Gastrocnemius medialis (tissue), 4 donors: ENCODE measurements at regions not wholly inside any gene's neighbourhood (a gene's known extent, or its start where the extent isn't known, plus 50 kb on each side); places are given as distances from the start of the nearest gene placed in this dataset.

Source experiments
- ATAC-seq, 2 donors: fragments of 150-250 bp; one replicate each; pipeline ENCODE4 v1.9.1; 2016
- DNase-seq, 2 donors: peaks; one replicate each; pipeline ENCODE4 v3.0.0-alpha.2; 2019
- H3K27ac ChIP-seq, 4 donors: fragments of 200-600 bp; sonication (generic); 1 replicate in 1 of 4; 2 replicates in 3 of 4; pipeline ENCODE4 v1.5.1; 2016 to 2018; ENCODE audit warnings: mild to moderate bottlenecking in 2 of 4, moderate library complexity in 1 of 4
- H3K27me3 ChIP-seq, 3 donors: fragments of 200-600 bp; sonication (generic) in 2 of 3; 1 replicate in 1 of 3; 2 replicates in 2 of 3; pipeline versions ENCODE4 v1.5.1 to v1.6.0; 2016 to 2019; ENCODE audit warnings: mild to moderate bottlenecking in 1 of 3, moderate library complexity in 1 of 3
- H3K36me3 ChIP-seq, 2 donors: fragments of 200-600 bp; sonication (generic) in 1 of 2; one replicate each; pipeline ENCODE4 v1.5.1; 2017 to 2018
- H3K4me1 ChIP-seq, 2 donors: fragments of 200-600 bp; sonication (generic) in 1 of 2; one replicate each; pipeline ENCODE4 v1.5.1; 2016 to 2017; ENCODE audit warnings: mild to moderate bottlenecking in 2 of 2
- H3K4me3 ChIP-seq, 4 donors: fragments of 200-600 bp; sonication (generic) in 3 of 4; 1 replicate in 1 of 4; 2 replicates in 3 of 4; pipeline ENCODE4 v1.5.1; 2016 to 2019; ENCODE audit warnings: mild to moderate bottlenecking in 2 of 4
- H3K9me3 ChIP-seq, 3 donors: fragments of 200-600 bp; sonication (generic) in 2 of 3; 1 replicate in 1 of 3; 2 replicates in 2 of 3; pipeline ENCODE4 v1.5.1; 2016 to 2019
- CTCF ChIP-seq, 5 experiments: fragments of 450-650 bp in 3 of 5; fragments of 200-600 bp in 2 of 5; sonication (generic) in 2 of 5; IDR thresholded peaks in 4 of 5; conservative IDR thresholded peaks in 1 of 5; 1 replicate in 4 of 5; 2 replicates in 1 of 5; pipeline ENCODE4 v1.5.1; 2016 to 2019; ENCODE audit warnings: antibody characterized with exemption in 5 of 5, mild to moderate bottlenecking in 3 of 5, moderate library complexity in 3 of 5
- POLR2A ChIP-seq, 2 donors: fragments of 450-650 bp; IDR thresholded peaks; one replicate each; pipeline ENCODE4 v1.6.1; 2017; ENCODE audit warnings: antibody characterized with exemption in 2 of 2, mild to moderate bottlenecking in 2 of 2, moderate library complexity in 2 of 2
- in situ Hi-C, 4 donors: fragments of 200-750 bp; cut with MboI; loops; one replicate each; pipeline versions ENCODE4 v1.15.0 to v1.8.0; 2017; ENCODE audit warnings: low sequenced_read_pairs in 4 of 4
- intact Hi-C: fragments of 100-400 bp; cut with DNase I; formaldehyde crosslinking; loops from one replicate; pipeline ENCODE4 v1.15.1; 2023; ENCODE audit warnings: low total_unique reads

DNA sequence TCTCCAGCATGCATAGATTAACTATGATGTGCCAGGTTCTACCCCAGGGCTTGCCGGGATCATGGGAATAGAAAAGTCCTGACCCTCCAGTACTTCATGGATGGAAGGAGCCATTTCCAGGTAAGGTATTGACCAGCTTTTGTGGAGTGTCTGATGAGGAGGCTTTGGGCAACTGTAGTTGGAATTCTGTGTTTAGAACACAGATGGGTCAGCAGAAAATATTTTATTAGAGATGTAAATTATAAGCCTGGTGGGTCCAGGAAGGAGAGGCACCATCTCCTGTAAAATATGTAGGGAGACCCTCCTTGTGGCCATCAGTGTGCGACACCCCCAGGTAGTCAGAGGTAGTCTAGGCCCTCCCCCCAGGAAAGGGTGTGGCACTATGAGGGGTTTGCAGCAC lies 156.2 kb downstream of the IRX1 start:
- H3K4me1 ChIP-seq: no peaks in the 10 kb centered on the region
- TF ChIP-seq CTCF (IDR thresholded peaks at IDR 0.05 in 4 of 5, conservative IDR thresholded peaks at IDR 0.05 in 1 of 5) (no peak), POLR2A (IDR thresholded peaks at IDR 0.05) (no peak)
- H3K4me3 ChIP-seq: no peak overlapping the region
- DNase-seq (no peak), ATAC-seq (no peak)
- H3K27me3 ChIP-seq: no peaks in the 10 kb centered on the region
- no peak overlapping the region for H3K27ac ChIP-seq
- in situ Hi-C loops (no loop called here), intact Hi-C loops (no loop called here)
- H3K9me3 ChIP-seq: no peaks in the 10 kb centered on the region
- no peaks in the 10 kb centered on the region for H3K36me3 ChIP-seq

DNA sequence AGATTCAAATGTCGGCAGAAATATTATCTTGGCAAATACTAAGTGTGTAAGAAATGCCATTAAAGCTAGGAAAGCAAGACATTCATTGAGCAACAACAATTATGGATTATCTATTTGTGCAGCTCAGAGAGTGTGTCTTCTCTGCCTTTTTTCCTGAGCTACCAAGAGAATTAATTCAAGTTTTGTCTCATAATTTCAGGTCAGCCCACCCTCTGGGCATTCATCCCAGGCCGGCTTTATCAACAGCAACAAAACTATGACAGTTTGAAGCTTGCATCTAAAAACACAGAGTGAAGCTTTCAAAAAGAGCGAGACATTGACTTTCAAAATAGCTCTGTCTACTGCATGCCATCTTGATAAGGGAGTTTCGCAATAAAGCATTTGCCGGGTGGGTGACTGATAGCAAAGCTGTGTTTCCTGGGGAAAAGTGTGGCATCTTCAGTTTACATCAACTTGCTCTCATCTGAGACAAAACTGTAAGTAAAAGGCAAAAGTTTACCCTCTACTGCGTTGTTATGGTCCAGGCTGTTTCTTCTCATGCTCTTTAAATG lies 182.4 kb downstream of the IRX1 start:
- ATAC-seq (no peak), DNase-seq (no peak)
- Histone ChIP-seq H3K27ac (no peak overlapping the region), H3K9me3 (no peaks in the 10 kb centered on the region), H3K36me3 (no peaks in the 10 kb centered on the region), H3K4me3 (no peak overlapping the region), H3K27me3 (no peaks in the 10 kb centered on the region), H3K4me1 (no peaks in the 10 kb centered on the region)
- in situ Hi-C loops: no loop called here
- intact Hi-C loops: no loop called here
- TF ChIP-seq CTCF (IDR thresholded peaks at IDR 0.05 in 4 of 5, conservative IDR thresholded peaks at IDR 0.05 in 1 of 5) (no peak), POLR2A (IDR thresholded peaks at IDR 0.05) (no peak)

DNA sequence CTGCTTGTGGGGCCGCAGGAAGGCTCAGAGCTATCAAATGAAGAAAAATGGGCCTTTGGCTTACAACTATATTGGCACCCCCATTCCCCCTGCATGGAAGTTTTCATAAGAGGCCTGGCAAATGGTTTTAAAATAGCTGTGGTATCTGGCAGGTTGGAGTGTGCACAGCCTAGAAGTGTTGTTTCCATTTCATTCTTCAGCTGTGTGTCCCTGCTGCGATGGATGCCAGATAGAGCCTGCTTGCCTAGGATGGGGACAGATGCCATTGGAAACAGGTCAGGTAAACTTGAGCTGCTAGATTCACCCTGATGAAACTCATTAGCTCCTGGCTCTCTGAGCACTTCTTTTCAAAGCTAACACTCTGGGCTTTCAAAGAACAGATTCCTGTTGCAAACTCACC lies 183.3 kb downstream of the IRX1 start:
- no peaks in the 10 kb centered on the region for H3K27me3 ChIP-seq
- H3K4me3 ChIP-seq: no peak overlapping the region
- H3K36me3 ChIP-seq: no peaks in the 10 kb centered on the region
- H3K27ac ChIP-seq: no peak overlapping the region
- DNase-seq: no peak
- intact Hi-C loops (no loop called here), in situ Hi-C loops (no loop called here)
- no peaks in the 10 kb centered on the region for H3K9me3 ChIP-seq
- no peaks in the 10 kb centered on the region for H3K4me1 ChIP-seq
- no peak for ATAC-seq
- TF ChIP-seq POLR2A (IDR thresholded peaks at IDR 0.05) (no peak), CTCF (IDR thresholded peaks at IDR 0.05 in 4 of 5, conservative IDR thresholded peaks at IDR 0.05 in 1 of 5) (no peak)

DNA sequence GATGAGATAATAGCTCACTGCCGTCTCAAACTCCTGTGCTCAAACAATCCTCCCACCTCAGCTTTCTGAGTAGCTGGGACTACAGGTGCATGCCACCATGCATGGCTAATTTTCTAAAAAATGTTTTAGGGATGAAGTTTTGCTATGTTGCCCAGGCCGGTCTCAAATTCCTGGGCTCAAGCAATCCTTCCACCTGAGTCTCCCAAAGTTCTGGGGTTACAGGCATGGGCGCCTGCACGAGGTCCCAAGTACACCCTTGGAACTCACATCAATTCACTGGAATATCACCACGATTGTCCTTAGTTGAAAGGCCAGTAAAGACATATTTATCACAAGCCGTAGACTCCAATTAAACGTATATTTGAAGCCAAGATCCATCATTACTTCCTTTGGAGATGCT lies 184.6 kb downstream of the IRX1 start:
- ATAC-seq (no peak), DNase-seq (no peak)
- in situ Hi-C loops: no loop called here
- Histone ChIP-seq H3K4me3 (no peak overlapping the region), H3K27ac (no peak overlapping the region), H3K36me3 (no peaks in the 10 kb centered on the region), H3K4me1 (no peaks in the 10 kb centered on the region), H3K9me3 (no peaks in the 10 kb centered on the region), H3K27me3 (no peaks in the 10 kb centered on the region)
- TF ChIP-seq CTCF (IDR thresholded peaks at IDR 0.05 in 4 of 5, conservative IDR thresholded peaks at IDR 0.05 in 1 of 5): no peak
- TF ChIP-seq POLR2A (IDR thresholded peaks at IDR 0.05): no peak
- intact Hi-C loops: no loop called here

GRCh38 chr5:3780907-3781306 lies 185.3 kb downstream of the IRX1 start:
- in situ Hi-C loops: no loop called here

More at GRCh38 chr5:3780907-3781306, 185.3 kb downstream of the IRX1 start:
- ATAC-seq (no peak), DNase-seq (no peak)
- intact Hi-C loops: no loop called here
- Histone ChIP-seq H3K4me1 (no peaks in the 10 kb centered on the region), H3K27me3 (no peaks in the 10 kb centered on the region), H3K4me3 (no peak overlapping the region), H3K27ac (no peak overlapping the region), H3K9me3 (no peaks in the 10 kb centered on the region), H3K36me3 (no peaks in the 10 kb centered on the region)
- no peak for TF ChIP-seq CTCF (IDR thresholded peaks at IDR 0.05 in 4 of 5, conservative IDR thresholded peaks at IDR 0.05 in 1 of 5)
- no peak for TF ChIP-seq POLR2A (IDR thresholded peaks at IDR 0.05)
